Lower lobe of right lung (tissue), 2 donors: ENCODE measurements at regions not wholly inside any gene's neighbourhood (a gene's known extent, or its start where the extent isn't known, plus 50 kb on each side); places are given as distances from the start of the nearest gene placed in this dataset.
"Not testable (repeated sequence)": the region's sequence is repeated elsewhere in the genome, so short reads cannot be mapped to it uniquely, and the experiment has no call there.

Source experiments
- ATAC-seq, 2 donors: fragments of 200-7000 bp; cut with Tn5 transposase; one replicate each; pipeline ENCODE4 v1.9.1; 2020 to 2022; ENCODE audit warnings: mild to moderate bottlenecking in 2 of 2, moderate library complexity in 2 of 2
- DNase-seq: peaks from one replicate; pipeline ENCODE4 v3.0.0-alpha.2; 2020
- H3K27ac ChIP-seq: fragments of 200-600 bp; one replicate; pipeline ENCODE4 v1.8.0; 2022
- H3K27me3 ChIP-seq: fragments of 200-600 bp; one replicate; pipeline ENCODE4 v1.8.0; 2022; ENCODE audit warnings: low read depth
- H3K36me3 ChIP-seq: fragments of 200-600 bp; one replicate; pipeline ENCODE4 v1.8.0; 2022; ENCODE audit warnings: mild to moderate bottlenecking
- H3K4me1 ChIP-seq: fragments of 200-600 bp; one replicate; pipeline ENCODE4 v1.8.0; 2022
- H3K4me3 ChIP-seq: fragments of 200-600 bp; one replicate; pipeline ENCODE4 v1.8.0; 2022; ENCODE audit warnings: mild to moderate bottlenecking
- H3K9me3 ChIP-seq: fragments of 200-600 bp; one replicate; pipeline ENCODE4 v1.8.0; 2022
- intact Hi-C: fragments of 100-400 bp; cut with DNase I; formaldehyde crosslinking; loops from one replicate; pipeline ENCODE4 v1.11.0; 2022
- TF ChIP-seq, protein P1 (sequence below): fragments of 200-600 bp; IDR thresholded peaks from one replicate; pipeline ENCODE4 v1.8.0; 2022; ENCODE audit warnings: antibody characterized with exemption, mild to moderate bottlenecking
- donor health status: DM: no; HTN: yes; CAD: no; lungs with severe emphysema.

DNA sequence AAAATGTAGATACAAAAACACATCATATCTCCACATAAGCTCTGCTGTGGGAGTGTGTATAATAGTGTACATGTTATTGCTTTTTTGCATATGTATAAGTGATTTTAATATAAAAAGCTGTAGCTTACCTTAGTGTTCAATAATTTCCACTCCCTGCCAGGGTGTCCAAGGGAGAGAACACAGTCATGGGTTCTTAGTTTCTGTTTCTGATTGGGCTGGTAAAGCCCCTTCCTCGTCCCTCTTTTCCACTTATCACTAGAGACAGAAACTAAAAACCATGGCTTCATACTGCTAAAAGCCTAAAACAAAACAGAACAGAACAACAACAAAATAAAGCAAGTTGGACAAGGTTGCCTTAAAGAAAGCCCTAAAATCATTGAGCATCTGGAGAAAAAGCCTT is 74.4 kb upstream of the S1PR3 start:
- Histone ChIP-seq H3K9me3 (no peaks in the 10 kb centered on the region), H3K27ac (no peak overlapping the region), H3K36me3 (no peaks in the 10 kb centered on the region), H3K4me3 (no peak overlapping the region), H3K27me3 (no peaks in the 10 kb centered on the region), H3K4me1 (no peaks in the 10 kb centered on the region)
- DNase-seq, result no peak
- TF ChIP-seq, protein P1, sequence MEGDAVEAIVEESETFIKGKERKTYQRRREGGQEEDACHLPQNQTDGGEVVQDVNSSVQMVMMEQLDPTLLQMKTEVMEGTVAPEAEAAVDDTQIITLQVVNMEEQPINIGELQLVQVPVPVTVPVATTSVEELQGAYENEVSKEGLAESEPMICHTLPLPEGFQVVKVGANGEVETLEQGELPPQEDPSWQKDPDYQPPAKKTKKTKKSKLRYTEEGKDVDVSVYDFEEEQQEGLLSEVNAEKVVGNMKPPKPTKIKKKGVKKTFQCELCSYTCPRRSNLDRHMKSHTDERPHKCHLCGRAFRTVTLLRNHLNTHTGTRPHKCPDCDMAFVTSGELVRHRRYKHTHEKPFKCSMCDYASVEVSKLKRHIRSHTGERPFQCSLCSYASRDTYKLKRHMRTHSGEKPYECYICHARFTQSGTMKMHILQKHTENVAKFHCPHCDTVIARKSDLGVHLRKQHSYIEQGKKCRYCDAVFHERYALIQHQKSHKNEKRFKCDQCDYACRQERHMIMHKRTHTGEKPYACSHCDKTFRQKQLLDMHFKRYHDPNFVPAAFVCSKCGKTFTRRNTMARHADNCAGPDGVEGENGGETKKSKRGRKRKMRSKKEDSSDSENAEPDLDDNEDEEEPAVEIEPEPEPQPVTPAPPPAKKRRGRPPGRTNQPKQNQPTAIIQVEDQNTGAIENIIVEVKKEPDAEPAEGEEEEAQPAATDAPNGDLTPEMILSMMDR, result no peak
- no peak for ATAC-seq
- intact Hi-C loops, result no loop called here

DNA sequence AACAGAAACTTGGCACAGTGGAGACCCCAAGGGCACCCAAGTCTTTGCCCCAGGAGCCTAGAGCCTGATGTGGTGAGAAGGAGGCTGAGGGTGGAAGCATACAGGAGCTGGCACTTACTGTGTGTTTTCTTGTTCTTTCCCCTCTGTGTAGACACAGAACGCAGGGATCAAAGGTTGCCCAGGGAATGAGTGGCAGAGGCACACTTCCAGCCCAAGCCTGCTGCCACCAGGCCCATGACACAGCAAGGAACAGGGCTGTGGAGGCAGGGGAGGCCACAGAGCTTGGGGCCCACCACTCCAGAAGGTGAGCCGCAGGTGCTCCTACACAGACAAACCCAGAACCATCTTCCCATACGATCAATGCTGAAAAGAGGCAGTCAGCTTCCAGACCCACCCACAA is 73.9 kb upstream of the S1PR3 start:
- Histone ChIP-seq H3K27me3 (no peaks in the 10 kb centered on the region), H3K9me3 (no peaks in the 10 kb centered on the region), H3K4me3 (no peak overlapping the region), H3K4me1 (no peaks in the 10 kb centered on the region), H3K36me3 (no peaks in the 10 kb centered on the region), H3K27ac (no peak overlapping the region)
- TF ChIP-seq, protein P1, result no peak
- no peak for DNase-seq
- ATAC-seq, result no peak
- intact Hi-C loops, result no loop called here

DNA sequence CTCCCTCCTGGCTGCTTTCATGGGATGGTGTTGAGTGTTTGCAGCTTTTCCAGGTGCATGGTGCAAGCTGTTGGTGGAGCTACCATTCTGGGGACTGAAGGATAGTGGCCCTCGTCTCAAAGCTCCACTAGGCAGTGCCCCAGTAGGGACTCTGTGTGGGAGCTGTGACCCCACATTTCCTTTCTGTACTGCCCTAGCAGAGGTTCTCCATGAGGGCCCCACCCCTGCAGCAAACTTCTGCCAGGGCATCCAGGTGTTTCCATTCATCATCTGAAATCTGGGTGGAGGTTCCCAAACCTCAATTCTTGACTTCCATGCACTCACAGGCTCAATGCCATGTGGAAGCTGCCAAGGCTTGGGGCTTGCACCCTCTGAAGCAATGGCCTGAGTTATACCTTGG is 72.7 kb upstream of the S1PR3 start:
- intact Hi-C loops, ATAC-seq, H3K27me3 ChIP-seq, DNase-seq, H3K4me1 ChIP-seq, H3K36me3 ChIP-seq, H3K27ac ChIP-seq, H3K9me3 ChIP-seq, H3K4me3 ChIP-seq: not testable (repeated sequence)

DNA sequence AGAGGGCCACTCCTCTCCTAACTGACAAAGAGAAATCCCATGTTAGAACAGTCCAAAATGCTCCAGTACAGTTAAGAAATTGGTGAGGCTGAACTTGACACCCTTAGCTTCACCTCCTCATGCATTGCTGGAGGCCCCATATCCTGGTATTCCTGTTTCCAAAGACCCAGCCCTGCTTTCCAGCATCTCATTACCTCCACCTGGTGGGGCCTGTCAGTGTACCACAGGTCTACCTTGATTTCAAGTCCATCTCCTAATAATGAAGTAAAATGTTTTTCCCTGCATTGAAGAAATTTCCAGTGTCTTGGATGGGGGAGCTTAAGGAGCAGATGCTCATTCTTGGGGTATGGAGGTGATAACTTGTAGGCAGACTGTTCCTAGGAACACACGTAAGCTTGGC is 70.6 kb upstream of the S1PR3 start:
- DNase-seq (no peak), ATAC-seq (no peak)
- no peak overlapping the region for H3K27ac ChIP-seq
- no peaks in the 10 kb centered on the region for H3K27me3 ChIP-seq
- no peaks in the 10 kb centered on the region for H3K9me3 ChIP-seq
- TF ChIP-seq, protein P1, result no peak
- H3K36me3 ChIP-seq, result no peaks in the 10 kb centered on the region
- intact Hi-C loops, result no loop called here
- H3K4me1 ChIP-seq, result no peaks in the 10 kb centered on the region
- H3K4me3 ChIP-seq, result no peak overlapping the region

DNA sequence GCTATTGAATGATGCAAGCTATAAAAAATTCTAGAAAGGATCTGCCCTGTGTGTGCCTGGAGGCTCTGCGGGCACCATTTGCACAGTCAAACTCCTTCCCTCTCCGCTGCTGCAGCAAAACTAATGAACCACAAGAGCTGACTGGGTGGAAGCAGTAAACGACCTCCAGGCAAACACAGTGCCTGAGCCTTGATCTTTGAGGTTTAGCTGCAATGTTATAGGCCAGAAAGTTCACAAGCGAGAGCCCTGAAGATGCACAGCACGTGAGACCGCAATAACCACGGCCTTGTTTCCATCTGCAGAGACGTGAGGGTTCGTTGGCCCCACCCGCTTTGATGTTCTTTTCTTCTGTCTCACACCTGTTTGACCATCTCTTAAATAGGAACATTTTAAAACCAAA is 69.2 kb upstream of the S1PR3 start:
- Histone ChIP-seq H3K27me3 (no peaks in the 10 kb centered on the region), H3K9me3 (no peaks in the 10 kb centered on the region), H3K36me3 (no peaks in the 10 kb centered on the region), H3K4me1 (peaks cover 6% of the 10 kb centered on the region), H3K27ac (no peak overlapping the region), H3K4me3 (no peak overlapping the region)
- intact Hi-C loops, result no loop called here
- ATAC-seq (no peak), DNase-seq (no peak)
- TF ChIP-seq, protein P1, result no peak

DNA sequence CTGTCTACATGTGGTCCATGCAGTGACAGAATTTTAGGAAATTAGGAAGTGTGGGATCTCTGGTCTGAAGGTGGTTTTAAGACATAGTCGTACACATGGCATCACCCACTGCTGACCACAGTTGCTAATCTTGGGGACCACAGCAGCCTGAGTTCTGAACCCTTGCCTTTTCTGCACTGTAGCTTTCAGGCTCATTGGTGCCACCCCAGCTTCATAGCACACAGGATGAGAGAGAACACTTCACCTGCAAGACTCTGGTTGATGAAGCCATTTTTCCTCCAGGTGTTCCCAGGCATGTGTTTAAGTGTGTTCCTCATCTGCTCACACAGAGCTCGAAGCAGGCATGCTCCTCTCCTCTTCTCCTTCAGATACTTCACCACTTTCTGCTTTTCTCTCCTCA is 68.2 kb upstream of the S1PR3 start:
- H3K27ac ChIP-seq, result no peak overlapping the region
- DNase-seq (no peak), ATAC-seq (no peak)
- TF ChIP-seq, protein P1, result no peak
- peaks cover 7% of the 10 kb centered on the region for H3K4me1 ChIP-seq
- H3K4me3 ChIP-seq, result no peak overlapping the region
- no peaks in the 10 kb centered on the region for H3K27me3 ChIP-seq
- no peaks in the 10 kb centered on the region for H3K36me3 ChIP-seq
- no peaks in the 10 kb centered on the region for H3K9me3 ChIP-seq
- intact Hi-C loops, result no loop called here
